Panc1 (cell line): ENCODE measurements at regions not wholly inside any gene's neighbourhood (a gene's known extent, or its start where the extent isn't known, plus 50 kb on each side); places are given as distances from the start of the nearest gene placed in this dataset.

Experiments
- CTCF ChIP-seq: fragments of 450-650 bp; IDR thresholded peaks from 2 replicates; pipeline ENCODE4 v1.5.1; 2017; ENCODE audit warnings: mild to moderate bottlenecking
- POLR2AphosphoS5 ChIP-seq: IDR thresholded peaks from 2 replicates; pipeline ENCODE4 v1.6.1; 2012; ENCODE audit warnings: mild to moderate bottlenecking, low read depth, low read length, moderate library complexity

DNA sequence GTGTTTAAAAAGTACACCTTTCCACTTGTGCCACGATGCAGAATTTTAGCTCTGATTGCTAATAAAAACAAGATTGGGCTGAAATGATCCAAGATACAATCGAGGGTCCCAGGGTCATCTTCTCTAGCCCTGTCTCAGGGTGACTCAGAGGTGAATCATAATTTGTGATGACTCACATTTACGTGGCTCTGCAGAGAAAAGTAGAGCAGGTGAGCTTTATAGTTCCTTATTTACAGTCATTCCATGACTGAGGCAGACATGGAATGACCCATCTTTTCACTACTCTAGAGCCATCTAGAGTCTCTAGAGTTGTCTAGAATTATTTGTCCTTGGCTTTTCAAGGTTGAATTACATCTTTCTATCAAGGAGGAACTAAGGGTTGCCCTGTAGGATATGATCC is 155.2 kb downstream of the GAS1 start:
- TF ChIP-seq POLR2AphosphoS5 (no peak), CTCF (no peak)
